G401.6 (cell line): ENCODE measurements at regions not wholly inside any gene's neighbourhood (a gene's known extent, or its start where the extent isn't known, plus 50 kb on each side); places are given as distances from the start of the nearest gene placed in this dataset.
"Not testable (repeated sequence)": the region's sequence is repeated elsewhere in the genome, so short reads cannot be mapped to it uniquely, and the experiment has no call there.

Experiments
- FAIRE-seq: peaks from 2 replicates; lab custom pipeline; 2012; peaks lifted over from hg19 to GRCh38; lab: Jason Lieb, UNC

DNA sequence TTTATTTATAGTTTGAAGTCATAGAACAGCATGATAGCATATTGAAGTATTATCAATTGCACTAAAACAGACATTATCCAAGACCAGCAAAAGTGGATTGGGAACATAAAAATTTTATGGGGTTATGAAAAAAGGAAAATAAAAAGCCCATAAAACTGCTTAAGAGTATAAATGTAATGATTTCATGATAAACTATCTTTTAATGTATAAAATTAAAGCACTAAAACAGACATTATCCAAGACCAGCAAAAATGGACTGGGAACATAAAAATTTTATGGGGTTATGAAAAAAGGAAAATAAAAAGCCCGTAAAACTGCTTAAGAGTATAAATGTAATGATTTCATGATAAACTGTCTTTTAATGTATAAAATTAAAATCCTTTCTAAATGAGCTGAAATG lies 119.0 kb upstream of the DAPK1 start:
- FAIRE-seq: no peak

GRCh38 chr9:87379300-87379699 lies 118.4 kb upstream of the DAPK1 start:
- no peak for FAIRE-seq

GRCh38 chr9:87381050-87381711 lies 116.5 kb upstream of the DAPK1 start:
- no peak for FAIRE-seq

- no peak for FAIRE-seq
Observed at GRCh38 chr9:87381746-87382145, 115.9 kb upstream of the DAPK1 start.

DNA sequence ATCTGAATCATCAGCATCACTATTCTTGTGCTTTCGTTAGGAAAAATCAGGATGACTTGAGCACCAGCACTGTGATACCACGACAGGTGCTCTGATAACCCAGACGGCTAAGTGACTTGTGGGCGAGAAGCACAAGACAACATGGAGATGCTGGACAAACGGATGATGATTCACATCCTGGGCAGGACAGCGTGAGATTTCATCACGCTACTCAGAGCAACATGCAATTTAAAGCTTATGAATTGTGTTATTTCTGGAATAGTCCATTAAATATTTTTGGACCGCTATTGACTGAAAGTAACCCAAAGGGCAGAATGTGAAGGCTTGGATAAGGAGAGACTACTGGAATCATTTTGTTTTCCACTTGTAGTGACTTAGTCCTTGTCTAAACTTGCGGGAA lies 114.8 kb upstream of the DAPK1 start:
- FAIRE-seq: no peak

- FAIRE-seq: no peak
Observed at GRCh38 chr9:87383344-87384150, 114.1 kb upstream of the DAPK1 start.

DNA sequence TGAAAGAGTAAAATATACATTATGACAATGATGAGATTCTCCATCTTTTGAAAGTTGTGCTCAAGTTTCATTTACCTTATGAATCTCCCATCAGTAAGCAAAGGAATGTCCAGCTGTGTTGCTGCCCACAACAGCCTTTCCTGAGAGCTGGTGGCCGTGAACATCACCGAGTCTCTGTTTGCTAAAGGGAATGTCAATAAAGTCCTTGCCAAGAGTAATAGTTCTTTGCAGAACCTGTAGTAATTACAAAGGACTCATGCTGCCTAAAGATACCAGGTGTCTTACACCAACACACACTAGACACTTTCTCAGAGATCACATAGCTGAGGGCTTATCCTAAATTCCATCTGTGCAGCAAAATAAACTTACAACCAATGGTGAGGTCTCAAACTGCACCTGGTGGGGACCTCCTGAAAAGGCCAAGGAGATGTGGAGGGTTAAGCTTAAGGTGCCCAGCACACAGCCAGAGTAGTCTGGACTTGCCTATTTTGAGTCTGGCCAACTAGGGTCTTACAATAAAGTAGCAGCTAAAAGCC lies 111.1 kb upstream of the DAPK1 start:
- FAIRE-seq: no peak

- no peak for FAIRE-seq
Observed at GRCh38 chr9:87387351-87388011, 110.2 kb upstream of the DAPK1 start.

- FAIRE-seq: not testable (repeated sequence)
Observed at GRCh38 chr9:87388708-87389107, 109.0 kb upstream of the DAPK1 start.

- FAIRE-seq: no peak
Observed at GRCh38 chr9:87389936-87390335, 107.7 kb upstream of the DAPK1 start.

GRCh38 chr9:87390361-87390760 lies 107.3 kb upstream of the DAPK1 start:
- FAIRE-seq: no peak

DNA sequence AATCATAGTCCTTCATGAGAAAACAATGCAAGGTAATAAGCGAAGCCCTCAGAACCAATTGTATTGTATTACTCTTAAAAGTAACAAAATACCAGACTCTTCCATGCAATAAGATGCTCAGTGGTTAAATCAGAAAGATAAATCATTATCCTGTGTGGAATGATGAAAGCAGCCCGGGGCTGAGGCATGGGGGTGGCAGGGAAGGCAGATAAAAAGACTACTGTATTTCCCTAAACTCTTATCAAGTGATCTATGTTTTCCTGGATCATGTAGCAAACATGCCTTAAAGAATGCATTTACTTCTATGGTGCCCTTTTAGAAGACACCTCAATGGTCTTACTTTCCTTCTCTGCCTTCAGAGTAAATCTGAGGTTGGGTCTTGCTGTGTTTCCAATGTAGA lies 105.6 kb upstream of the DAPK1 start:
- no peak for FAIRE-seq

- FAIRE-seq: no peak
Observed at GRCh38 chr9:87393706-87394230, 103.9 kb upstream of the DAPK1 start.

DNA sequence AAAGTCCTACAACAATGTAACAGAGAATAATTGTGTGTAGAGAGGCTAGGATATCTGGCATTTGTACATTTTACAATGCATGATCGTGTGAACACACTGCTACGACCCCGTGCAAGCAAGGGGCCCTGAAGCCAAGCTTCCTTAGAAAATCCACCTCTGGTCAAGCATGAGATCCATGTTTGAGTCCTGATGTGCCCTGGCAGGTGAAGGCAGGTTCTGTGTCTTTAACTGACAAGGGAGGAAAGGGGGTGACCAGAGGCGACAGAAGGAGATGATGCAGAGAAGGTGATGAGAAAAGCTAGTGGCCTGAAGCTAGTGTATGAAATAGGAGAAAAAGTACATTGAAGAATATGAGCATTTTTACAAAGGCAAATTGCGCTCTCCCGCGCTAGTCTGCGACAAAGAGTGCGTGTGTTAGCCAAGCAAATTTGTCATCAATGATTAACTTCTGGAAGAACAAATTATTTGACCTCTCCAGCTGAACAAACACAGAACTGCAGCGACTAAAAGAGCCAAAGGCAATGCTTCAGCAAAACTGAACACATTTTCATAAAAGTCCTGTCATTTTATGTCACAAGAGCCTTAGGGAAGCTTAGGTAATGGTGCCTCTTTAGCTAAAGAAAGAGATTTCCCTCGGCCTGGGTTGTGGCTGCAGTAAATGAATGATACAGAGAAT lies 101.7 kb upstream of the DAPK1 start:
- no peak for FAIRE-seq

GRCh38 chr9:87401681-87402080 lies 96.0 kb upstream of the DAPK1 start:
- no peak for FAIRE-seq

DNA sequence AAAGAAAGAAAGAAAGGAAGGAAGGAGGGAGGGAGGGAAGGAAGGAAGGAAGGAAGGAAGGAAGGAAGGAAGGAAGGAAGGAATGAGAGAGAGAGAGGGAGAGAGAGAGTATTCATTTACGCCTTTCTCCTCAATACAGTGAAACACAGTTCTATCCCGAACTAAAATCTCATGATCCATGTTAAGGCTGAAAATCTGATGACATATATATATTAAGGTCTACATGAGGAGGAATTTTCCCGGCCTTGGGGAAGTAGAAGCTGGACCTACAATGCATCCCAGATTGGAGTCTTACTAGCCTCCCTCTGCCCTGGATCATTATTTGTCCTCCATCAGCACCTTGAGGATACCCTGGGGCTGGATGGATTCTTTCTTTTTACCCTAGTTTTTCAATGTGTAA lies 95.1 kb upstream of the DAPK1 start:
- FAIRE-seq: no peak

GRCh38 chr9:87405677-87406542 lies 91.8 kb upstream of the DAPK1 start:
- no peak for FAIRE-seq

- no peak for FAIRE-seq
Observed at GRCh38 chr9:87406543-87407166, 91.0 kb upstream of the DAPK1 start.

GRCh38 chr9:87410047-87411005 lies 87.3 kb upstream of the DAPK1 start:
- not testable (repeated sequence) for FAIRE-seq

DNA sequence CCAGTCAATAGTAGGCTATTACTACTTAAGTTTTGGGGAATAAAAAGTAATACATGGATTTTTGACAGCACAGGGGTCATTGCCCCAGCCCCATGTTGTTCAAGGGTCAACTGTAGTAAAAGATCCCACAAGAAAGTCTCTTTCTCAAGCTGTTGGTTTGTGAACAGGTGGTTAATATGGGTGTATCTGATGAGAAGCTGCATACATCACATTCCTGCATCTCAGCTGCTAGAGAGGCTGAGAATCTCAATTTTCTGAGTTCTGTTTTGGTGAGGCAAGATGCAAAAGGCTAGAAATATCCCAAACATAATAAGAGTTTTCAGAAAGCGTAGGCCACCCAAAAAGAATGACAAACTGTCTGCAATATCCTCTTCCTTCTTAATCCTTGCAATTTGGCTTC lies 76.8 kb upstream of the DAPK1 start:
- FAIRE-seq: no peak
